H54 (cell line): ENCODE measurements at regions not wholly inside any gene's neighbourhood (a gene's known extent, or its start where the extent isn't known, plus 50 kb on each side); places are given as distances from the start of the nearest gene placed in this dataset.
"Not testable (repeated sequence)": the region's sequence is repeated elsewhere in the genome, so short reads cannot be mapped to it uniquely, and the experiment has no call there.

Experiments used
- DNase-seq: peaks from one replicate; pipeline ENCODE4 v3.0.0; 2011; ENCODE audit warnings: low spot score, mixed read lengths; ENCODE audit not compliant: insufficient read length
- FAIRE-seq: peaks from 3 replicates; lab custom pipeline; 2011; peaks lifted over from hg19 to GRCh38; lab: Jason Lieb, UNC
- POLR2A ChIP-seq: IDR thresholded peaks from 2 replicates; pipeline ENCODE4 v1.6.1; 2011; ENCODE audit warnings: low read depth, mild to moderate bottlenecking, low read length

DNA sequence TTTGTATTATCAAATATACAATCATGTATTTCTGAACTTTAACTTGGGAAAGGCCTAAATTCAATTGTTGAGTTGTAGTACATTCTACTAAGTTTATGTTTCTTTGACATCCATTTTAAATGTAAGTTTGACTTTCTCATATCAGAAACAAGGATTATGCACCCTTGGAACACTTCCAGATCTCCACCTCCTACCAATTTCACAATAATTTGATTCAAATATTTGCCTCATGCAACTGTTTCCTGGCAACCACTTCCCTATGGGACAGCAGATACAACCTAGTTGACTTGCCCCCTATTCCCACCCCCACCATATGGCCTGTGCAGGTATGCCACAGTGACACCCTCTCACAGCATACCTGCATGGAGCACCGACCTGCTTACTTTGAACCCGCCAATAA, 506.4 kb upstream of the PABPC4L start:
- TF ChIP-seq POLR2A, result no peak
- DNase-seq, result no peak
- FAIRE-seq, result no peak

DNA sequence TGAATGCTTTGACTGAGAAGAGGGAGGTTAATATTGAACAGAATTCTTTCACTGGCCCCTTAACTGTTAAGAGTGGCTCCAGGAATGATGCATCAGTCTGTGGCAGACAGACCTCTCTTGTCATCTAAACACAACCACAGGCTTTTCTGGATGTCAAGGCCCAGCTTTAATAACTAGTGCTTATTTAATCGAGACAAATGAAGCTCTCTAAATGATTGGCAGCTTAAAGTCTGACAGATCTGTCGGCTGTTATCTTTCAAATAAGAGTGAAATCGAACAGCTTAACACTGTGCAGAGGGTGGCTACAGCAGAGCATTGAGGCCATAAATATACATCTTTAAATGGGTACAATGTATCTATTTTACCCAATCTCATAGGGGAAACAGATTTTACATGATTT, 500.8 kb upstream of the PABPC4L start:
- no peak for TF ChIP-seq POLR2A
- FAIRE-seq (no peak), DNase-seq (no peak)

DNA sequence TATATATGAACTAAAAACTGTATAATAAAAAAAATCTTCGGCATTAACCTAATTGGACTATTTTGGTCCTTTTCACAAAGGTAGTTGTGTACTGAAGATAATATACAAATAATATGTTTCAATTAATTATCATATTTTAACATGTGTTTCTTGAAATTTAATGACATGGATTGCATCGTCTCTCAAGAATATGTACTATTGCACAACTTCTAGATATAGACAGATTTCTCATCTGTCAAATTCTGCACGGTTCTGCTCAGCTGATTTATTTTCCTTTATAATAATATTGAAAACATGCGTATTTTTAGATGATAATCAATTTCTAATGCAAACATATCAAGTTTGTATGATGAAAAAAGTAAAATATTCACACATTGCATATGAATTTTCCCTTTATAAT, 498.7 kb upstream of the PABPC4L start:
- no peak for TF ChIP-seq POLR2A
- FAIRE-seq, result no peak

DNA sequence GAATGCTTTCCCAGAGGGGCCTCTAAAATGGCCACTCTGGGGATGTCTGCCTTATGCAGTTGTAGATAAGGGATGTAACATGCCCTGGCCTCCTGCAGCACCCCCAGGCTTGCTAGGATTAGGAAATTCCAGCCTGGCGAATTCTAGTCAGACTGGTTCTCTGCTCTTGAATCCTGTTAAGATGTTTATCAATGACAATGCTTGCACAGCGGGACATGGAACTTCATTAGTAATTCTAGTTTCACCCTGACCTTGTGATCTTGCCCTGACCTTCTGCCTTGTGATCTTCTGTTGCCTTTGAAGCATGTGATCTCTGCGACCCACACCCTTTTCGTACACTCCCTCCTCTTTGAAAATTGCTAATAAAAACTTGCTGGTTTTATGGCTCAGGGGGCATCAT, 497.2 kb upstream of the PABPC4L start:
- FAIRE-seq, DNase-seq: not testable (repeated sequence)

More for the DNA sequence above, 498.7 kb upstream of the PABPC4L start:
- no peak for DNase-seq

DNA sequence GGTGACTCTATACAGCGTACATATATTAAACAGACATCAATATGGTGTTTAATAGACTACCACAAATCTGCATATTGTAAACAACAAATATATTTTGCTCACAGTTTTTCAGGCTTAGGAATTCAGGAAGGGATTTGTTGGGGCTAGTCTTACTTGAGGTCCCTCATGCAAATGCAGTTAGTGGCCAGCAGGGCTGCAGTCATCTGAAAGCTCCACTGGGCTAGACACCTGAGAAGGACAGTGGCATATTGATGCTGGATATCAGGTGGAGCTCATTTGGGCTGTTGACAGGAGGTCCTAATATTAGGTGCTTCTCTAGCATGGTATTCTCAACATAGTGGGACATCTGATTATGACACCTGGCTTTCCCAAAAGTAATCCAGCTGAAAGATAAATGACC, 493.8 kb upstream of the PABPC4L start:
- DNase-seq, result no peak
- no peak for TF ChIP-seq POLR2A
- FAIRE-seq, result no peak

DNA sequence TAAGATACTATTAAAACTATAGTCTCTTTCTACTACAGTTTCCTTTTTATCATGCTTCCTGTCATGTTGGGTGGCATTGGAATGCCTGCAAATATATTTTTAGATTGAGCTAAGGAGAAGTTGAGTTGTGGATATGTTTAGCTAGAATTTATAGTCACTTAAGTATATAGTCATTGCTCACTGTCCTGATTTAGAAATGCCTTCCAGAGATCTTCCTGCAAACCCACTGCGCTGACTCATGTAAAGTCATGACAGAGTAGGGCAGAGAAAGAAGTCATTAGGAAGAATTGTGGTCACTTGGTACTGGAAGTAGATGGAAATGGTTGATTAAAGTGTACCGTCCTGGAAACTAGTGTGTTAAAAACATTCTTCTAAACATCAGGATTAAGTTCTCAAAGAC, 490.3 kb upstream of the PABPC4L start:
- FAIRE-seq (no peak), DNase-seq (no peak)
- no peak for TF ChIP-seq POLR2A

DNA sequence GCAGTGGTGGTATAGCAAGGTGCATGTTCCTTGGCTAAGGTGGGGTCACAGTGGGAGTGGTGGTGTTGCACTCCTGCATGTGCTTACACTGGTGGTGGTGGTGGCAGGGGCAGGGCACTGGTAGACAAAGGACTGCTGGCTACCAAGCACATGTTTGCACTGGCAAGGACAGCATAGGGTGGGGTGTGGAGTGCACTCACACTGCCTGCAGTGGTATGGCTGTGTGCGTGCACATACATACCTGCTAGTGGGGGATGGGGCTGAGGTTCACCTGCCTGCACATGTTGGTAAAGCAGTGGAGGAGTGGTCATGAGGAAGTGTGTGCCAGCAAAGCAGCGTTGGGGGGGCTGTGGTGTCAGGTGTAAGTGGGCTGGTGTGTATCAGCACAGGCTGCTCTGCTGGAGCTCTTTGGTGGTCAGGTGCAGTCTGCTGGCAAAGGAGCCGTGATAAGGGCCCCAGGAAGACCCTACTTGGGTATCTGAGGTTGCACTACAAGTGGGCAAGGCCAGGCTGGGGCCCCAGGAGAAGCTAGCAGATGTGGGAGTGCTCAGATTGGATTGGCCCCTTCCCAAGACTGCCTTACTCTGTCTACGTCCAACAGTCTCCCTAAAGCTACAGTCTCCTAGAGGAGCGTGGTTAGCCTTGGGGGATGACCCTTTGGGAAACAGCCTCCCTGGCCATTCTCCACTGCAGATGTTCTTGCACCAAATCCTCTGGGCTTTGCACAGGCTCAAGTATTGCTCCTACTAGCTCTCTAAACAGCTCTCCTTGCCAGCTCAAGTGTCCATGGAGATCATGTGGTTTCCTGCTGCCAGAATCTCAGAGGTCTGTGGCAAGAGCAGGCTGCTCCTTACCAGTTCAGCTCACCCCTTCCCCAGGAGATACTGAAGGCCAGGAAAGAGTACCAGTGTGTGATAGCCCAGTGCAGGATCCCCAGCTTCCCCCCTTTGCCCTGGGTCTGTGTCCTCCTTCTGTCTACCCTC, 486.3 kb upstream of the PABPC4L start:
- no peak for TF ChIP-seq POLR2A
- FAIRE-seq (no peak), DNase-seq (no peak)

DNA sequence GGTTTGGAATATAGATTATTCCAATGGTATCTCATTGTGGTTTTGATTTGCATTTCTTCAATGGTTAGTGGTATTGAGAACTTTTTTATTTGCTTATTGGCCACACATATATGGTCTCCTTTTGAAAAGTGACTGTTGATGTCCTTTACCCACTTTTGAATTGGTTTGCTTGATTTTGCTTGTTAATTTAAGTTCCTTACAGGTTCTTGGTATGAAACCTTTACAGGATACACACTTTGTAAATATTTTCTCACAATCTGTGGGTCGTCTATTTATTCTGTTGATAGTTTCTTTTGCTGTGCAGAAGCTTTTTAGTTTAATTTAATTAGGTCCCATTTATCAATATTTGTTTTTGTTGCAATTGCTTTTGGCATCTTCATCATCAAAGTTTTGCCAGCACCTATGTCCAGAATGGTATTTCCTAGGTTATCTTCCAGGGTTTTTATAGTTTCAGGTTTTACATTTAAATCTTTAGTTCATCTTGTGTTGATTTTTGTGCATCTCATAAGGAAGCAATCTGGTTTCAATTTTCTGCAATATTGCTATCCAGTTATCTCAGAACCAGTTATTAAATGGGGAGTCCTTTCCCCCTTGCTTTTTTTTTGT, 475.7 kb upstream of the PABPC4L start:
- no peak for TF ChIP-seq POLR2A
- DNase-seq (no peak), FAIRE-seq (no peak)

DNA sequence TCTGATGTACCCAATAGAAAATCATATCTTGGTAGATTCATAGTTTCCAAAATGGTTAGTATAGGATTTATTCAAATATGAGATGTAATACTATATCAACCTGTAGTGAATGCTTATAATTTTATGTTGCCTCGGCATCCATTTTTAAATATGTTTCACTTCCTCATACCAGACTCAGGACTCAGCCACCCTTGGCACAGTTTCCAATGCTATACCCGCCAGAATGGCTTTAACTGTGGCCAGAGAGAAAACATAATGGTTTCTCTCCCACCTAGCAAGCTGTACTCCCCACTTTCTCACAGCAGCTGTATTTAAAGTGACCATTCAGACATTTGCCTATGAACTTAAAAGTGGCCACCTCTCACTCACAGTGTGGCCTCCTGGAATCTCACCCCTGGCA, 466.6 kb upstream of the PABPC4L start:
- peak; percentile 0 for DNase-seq
- no peak for TF ChIP-seq POLR2A
- no peak for FAIRE-seq

DNA sequence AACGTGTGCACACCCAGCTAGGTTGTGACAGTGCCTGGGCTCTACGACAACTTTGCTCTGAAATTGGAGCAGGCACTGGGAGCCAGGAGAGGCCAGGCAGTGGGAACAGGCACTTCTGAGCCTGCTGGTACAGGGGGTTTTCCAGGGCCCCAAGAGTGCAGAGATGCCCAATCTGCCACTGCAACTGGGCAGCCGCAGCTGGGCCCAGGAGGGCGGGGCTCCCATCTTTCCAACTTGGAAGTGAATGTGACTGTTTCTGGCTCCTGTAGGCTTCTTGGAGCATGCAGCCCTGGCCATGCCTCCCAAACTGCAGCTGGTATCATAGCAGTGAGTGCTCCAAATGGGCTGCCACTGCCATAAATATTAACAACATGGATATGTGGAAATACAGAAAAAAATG, 465.1 kb upstream of the PABPC4L start:
- FAIRE-seq (no peak), DNase-seq (no peak)
- TF ChIP-seq POLR2A, result no peak

DNA sequence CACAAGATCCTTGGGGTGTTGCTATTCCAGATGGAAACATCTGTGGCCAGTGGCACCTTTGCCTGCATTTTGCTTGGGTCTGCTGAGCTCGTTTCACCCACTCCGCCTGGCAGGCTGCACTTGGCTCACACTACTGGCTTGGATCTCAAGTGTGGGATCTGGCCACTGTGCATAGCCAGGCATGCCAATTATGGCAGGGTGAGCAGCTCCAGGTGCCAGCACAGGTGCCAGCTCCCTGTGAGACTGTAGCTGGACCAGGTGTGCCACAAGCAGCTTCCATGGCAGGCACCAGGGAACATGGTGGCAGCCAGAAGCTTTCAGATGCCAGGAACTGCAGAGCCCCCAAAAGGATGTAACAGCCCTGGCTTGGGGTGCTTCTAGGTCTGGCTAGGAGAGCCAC, 463.8 kb upstream of the PABPC4L start:
- FAIRE-seq (no peak), DNase-seq (no peak)
- TF ChIP-seq POLR2A, result no peak

DNA sequence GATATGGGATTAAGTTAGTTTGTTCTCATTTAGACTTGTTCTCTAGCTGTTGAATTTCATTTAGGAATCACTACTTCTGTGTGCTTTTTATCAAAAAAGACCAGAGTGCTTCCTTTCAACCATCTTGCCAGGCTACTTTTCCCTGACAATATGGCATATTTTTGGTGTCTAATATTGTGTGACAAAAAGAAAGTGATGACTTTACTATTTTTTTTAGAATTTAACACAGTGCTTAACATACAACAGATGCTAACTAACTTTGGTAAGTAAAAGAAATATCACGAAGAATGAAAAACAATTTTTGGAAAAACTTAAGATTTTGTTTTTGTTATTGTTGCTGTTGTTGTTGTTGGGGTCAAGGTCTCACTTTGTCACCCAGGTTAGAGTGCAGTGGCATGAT, 462.2 kb upstream of the PABPC4L start:
- DNase-seq (no peak), FAIRE-seq (no peak)
- no peak for TF ChIP-seq POLR2A

DNA sequence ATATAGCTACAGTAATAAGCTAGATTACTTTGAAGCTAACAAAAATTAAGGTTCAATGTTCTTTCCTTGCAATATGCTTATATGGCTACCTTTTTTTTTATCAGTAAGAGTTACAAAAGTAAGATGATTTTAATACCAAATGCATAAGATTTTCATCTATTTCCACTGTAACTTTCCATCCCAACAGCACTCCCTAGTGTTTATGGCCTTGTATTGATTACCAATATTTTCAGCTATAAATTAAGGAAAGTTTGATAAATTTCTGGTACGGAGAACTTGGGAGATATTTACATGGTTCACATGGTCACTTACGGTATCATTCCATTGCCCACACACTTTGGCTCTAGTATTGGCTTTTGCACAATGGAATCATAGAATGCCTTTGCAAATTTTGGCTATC, 448.9 kb upstream of the PABPC4L start:
- no peak for FAIRE-seq
- no peak for DNase-seq
- TF ChIP-seq POLR2A, result no peak

DNA sequence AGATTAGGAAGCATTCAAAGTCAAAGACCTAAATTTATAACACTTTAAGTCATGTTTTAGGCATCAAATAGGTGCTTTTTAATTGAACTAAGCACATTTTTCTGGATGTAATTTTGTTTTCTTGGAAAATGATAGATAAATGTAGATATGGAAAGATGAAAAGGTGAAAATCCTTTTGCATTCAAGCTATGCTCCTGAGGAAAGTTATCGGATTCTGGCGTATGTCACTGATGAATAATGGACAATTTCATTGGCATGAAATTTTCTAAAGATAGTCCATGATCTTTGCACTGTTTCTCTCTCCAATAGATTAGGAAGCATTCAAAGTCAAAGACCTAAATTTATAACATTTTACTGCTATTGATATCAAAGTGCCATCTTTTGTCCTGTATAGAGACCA, 444.2 kb upstream of the PABPC4L start:
- DNase-seq (no peak), FAIRE-seq (no peak)
- TF ChIP-seq POLR2A, result no peak

DNA sequence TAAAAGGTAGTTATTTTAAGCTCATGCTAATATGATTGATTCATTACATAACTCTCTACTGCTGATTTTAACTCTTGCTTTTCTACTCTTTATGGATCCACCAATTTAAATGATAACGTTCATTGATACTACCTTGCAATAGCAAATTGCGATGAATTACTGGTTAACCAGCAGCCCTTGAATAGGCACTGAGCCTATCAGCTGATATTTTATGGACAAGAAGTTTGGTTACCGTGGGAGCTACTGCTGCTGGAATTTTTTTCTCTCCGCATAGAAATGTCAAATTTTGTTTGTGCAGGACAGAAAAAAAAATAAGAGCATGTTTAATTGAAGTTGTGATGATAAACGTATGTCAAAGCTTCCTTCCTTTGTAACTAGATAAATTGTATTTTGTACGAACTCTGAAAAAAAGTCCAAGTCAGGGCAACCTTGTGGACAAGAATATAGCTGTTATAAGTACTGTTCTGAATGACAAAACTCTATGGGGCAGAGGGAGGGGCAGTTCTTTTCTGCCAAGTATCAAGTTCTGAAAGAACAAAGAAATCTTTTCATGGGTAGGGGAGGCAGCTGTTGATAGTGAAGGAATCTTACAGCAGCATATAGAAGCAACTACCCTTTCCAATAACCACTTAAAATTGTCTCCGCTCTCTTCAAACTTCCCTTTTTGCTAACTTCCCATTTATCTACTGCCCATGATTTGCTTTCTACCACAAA, 434.9 kb upstream of the PABPC4L start:
- no peak for DNase-seq
- FAIRE-seq, result no peak
- no peak for TF ChIP-seq POLR2A
